ENCODE measurements at regions not wholly inside any gene's neighbourhood (a gene's known extent, or its start where the extent isn't known, plus 50 kb on each side); places are given as distances from the start of the nearest gene placed in this dataset.

GRCh38 chr10:42962902-42963231, 114.0 kb upstream of the RET start:
- H3K36me3 ChIP-seq (ENCODE audit: control insufficient read depth in 2 of 2, insufficient read depth in 1 of 2, low read length in 2 of 2), result no peaks in the 10 kb centered on the region
- H3K4me1 ChIP-seq (ENCODE audit: control insufficient read depth, insufficient read depth, low read length), result no peaks in the 10 kb centered on the region; the same call in 1 of the 2 replicates
- H3K4me3 ChIP-seq (ENCODE audit: low read depth, low read length), result no peak overlapping the region
- H3K9me3 ChIP-seq (ENCODE audit: control insufficient read depth, insufficient read depth, low read depth, low read length), result no peaks in the 10 kb centered on the region
- POLR2A ChIA-PET, result no interaction called here
- no peak overlapping the region for H3K27ac ChIP-seq (ENCODE audit: extremely low read depth, low read depth, low read length)
- TF ChIP-seq, protein P1, sequence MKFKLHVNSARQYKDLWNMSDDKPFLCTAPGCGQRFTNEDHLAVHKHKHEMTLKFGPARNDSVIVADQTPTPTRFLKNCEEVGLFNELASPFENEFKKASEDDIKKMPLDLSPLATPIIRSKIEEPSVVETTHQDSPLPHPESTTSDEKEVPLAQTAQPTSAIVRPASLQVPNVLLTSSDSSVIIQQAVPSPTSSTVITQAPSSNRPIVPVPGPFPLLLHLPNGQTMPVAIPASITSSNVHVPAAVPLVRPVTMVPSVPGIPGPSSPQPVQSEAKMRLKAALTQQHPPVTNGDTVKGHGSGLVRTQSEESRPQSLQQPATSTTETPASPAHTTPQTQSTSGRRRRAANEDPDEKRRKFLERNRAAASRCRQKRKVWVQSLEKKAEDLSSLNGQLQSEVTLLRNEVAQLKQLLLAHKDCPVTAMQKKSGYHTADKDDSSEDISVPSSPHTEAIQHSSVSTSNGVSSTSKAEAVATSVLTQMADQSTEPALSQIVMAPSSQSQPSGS (tag by site-specific recombination; IDR thresholded peaks at IDR 0.05; ENCODE audit: low read depth), result no peak
- TF ChIP-seq ZNF558 (tag by site-specific recombination; IDR thresholded peaks at IDR 0.05) (no peak), TCF7L2 (IDR thresholded peaks at IDR 0.05; ENCODE audit: borderline replicate concordance, low read depth, low read length) (no peak), SP7 (tag by site-specific recombination; IDR thresholded peaks at IDR 0.05) (no peak), ZBTB26 (tag by site-specific recombination; optimal IDR thresholded peaks at IDR 0.05) (no peak), TRIM28 (IDR thresholded peaks at IDR 0.05; ENCODE audit: borderline replicate concordance, low read length) (no peak), ZNF24 (tag by site-specific recombination; IDR thresholded peaks at IDR 0.05) (no peak)
- TF ChIP-seq, protein P2, sequence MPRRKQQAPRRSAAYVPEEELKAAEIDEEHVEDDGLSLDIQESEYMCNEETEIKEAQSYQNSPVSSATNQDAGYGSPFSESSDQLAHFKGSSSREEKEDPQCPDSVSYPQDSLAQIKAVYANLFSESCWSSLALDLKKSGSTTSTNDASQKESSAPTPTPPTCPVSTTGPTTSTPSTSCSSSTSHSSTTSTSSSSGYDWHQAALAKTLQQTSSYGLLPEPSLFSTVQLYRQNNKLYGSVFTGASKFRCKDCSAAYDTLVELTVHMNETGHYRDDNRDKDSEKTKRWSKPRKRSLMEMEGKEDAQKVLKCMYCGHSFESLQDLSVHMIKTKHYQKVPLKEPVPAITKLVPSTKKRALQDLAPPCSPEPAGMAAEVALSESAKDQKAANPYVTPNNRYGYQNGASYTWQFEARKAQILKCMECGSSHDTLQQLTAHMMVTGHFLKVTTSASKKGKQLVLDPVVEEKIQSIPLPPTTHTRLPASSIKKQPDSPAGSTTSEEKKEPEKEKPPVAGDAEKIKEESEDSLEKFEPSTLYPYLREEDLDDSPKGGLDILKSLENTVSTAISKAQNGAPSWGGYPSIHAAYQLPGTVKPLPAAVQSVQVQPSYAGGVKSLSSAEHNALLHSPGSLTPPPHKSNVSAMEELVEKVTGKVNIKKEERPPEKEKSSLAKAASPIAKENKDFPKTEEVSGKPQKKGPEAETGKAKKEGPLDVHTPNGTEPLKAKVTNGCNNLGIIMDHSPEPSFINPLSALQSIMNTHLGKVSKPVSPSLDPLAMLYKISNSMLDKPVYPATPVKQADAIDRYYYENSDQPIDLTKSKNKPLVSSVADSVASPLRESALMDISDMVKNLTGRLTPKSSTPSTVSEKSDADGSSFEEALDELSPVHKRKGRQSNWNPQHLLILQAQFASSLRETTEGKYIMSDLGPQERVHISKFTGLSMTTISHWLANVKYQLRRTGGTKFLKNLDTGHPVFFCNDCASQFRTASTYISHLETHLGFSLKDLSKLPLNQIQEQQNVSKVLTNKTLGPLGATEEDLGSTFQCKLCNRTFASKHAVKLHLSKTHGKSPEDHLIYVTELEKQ (tag by site-specific recombination; IDR thresholded peaks at IDR 0.05; ENCODE audit: borderline replicate concordance), result no peak
- TF ChIP-seq, protein P3, sequence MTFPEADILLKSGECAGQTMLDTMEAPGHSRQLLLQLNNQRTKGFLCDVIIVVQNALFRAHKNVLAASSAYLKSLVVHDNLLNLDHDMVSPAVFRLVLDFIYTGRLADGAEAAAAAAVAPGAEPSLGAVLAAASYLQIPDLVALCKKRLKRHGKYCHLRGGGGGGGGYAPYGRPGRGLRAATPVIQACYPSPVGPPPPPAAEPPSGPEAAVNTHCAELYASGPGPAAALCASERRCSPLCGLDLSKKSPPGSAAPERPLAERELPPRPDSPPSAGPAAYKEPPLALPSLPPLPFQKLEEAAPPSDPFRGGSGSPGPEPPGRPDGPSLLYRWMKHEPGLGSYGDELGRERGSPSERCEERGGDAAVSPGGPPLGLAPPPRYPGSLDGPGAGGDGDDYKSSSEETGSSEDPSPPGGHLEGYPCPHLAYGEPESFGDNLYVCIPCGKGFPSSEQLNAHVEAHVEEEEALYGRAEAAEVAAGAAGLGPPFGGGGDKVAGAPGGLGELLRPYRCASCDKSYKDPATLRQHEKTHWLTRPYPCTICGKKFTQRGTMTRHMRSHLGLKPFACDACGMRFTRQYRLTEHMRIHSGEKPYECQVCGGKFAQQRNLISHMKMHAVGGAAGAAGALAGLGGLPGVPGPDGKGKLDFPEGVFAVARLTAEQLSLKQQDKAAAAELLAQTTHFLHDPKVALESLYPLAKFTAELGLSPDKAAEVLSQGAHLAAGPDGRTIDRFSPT (tag by site-specific recombination; IDR thresholded peaks at IDR 0.05), result no peak
- TF ChIP-seq, protein P4, sequence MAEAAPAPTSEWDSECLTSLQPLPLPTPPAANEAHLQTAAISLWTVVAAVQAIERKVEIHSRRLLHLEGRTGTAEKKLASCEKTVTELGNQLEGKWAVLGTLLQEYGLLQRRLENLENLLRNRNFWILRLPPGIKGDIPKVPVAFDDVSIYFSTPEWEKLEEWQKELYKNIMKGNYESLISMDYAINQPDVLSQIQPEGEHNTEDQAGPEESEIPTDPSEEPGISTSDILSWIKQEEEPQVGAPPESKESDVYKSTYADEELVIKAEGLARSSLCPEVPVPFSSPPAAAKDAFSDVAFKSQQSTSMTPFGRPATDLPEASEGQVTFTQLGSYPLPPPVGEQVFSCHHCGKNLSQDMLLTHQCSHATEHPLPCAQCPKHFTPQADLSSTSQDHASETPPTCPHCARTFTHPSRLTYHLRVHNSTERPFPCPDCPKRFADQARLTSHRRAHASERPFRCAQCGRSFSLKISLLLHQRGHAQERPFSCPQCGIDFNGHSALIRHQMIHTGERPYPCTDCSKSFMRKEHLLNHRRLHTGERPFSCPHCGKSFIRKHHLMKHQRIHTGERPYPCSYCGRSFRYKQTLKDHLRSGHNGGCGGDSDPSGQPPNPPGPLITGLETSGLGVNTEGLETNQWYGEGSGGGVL (tag by site-specific recombination; IDR thresholded peaks at IDR 0.05), result no peak
- CTCF ChIA-PET, result no interaction called here

DNA sequence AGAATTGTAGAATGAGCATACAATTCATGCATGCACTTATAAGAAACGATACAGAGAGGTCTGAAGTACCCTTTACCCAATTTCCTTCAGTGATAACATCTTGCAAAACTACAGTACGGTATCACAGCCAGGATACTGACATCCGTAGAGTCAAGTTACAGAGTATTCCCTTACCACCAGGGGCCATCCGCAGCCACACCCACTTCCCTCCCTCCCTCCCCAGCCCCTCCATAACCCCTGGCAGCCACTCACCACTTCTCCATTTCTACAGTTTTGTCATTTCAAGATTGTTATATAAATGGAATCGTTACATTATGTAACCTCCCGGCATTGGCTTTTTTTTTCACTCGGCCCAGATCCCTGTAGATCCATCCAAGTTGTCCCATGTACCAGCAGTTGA, 113.6 kb upstream of the RET start:
- Histone ChIP-seq H3K9me3 (ENCODE audit: control insufficient read depth, insufficient read depth, low read depth, low read length) (no peaks in the 10 kb centered on the region), H3K4me3 (ENCODE audit: low read depth, low read length) (no peak overlapping the region), H3K27ac (ENCODE audit: extremely low read depth, low read depth, low read length) (no peak overlapping the region), H3K36me3 (ENCODE audit: control insufficient read depth in 2 of 2, insufficient read depth in 1 of 2, low read length in 2 of 2) (no peaks in the 10 kb centered on the region), H3K4me1 (ENCODE audit: control insufficient read depth, insufficient read depth, low read length) (no peaks in the 10 kb centered on the region; the same call in 1 of the 2 replicates)
- ChIA-PET CTCF (no interaction called here), POLR2A (no interaction called here)
- no peak for TF ChIP-seq EGR2 (tag by site-specific recombination; IDR thresholded peaks at IDR 0.05; ENCODE audit: low read depth)
- TF ChIP-seq ZNF146 (tag by site-specific recombination; IDR thresholded peaks at IDR 0.05), result no peak
- TF ChIP-seq ZNF580 (tag by site-specific recombination; IDR thresholded peaks at IDR 0.05), result no peak
- TF ChIP-seq, protein P5, sequence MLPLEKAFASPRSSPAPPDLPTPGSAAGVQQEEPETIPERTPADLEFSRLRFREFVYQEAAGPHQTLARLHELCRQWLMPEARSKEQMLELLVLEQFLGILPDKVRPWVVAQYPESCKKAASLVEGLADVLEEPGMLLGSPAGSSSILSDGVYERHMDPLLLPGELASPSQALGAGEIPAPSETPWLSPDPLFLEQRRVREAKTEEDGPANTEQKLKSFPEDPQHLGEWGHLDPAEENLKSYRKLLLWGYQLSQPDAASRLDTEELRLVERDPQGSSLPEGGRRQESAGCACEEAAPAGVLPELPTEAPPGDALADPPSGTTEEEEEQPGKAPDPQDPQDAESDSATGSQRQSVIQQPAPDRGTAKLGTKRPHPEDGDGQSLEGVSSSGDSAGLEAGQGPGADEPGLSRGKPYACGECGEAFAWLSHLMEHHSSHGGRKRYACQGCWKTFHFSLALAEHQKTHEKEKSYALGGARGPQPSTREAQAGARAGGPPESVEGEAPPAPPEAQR (tag by site-specific recombination; IDR thresholded peaks at IDR 0.05), result no peak
- TF ChIP-seq ZNF521 (tag by site-specific recombination; IDR thresholded peaks at IDR 0.05), result no peak
- no peak for TF ChIP-seq MEIS1 (CRISPR knock-in tag; IDR thresholded peaks at IDR 0.05; ENCODE audit: borderline replicate concordance)
- TF ChIP-seq, protein P6, sequence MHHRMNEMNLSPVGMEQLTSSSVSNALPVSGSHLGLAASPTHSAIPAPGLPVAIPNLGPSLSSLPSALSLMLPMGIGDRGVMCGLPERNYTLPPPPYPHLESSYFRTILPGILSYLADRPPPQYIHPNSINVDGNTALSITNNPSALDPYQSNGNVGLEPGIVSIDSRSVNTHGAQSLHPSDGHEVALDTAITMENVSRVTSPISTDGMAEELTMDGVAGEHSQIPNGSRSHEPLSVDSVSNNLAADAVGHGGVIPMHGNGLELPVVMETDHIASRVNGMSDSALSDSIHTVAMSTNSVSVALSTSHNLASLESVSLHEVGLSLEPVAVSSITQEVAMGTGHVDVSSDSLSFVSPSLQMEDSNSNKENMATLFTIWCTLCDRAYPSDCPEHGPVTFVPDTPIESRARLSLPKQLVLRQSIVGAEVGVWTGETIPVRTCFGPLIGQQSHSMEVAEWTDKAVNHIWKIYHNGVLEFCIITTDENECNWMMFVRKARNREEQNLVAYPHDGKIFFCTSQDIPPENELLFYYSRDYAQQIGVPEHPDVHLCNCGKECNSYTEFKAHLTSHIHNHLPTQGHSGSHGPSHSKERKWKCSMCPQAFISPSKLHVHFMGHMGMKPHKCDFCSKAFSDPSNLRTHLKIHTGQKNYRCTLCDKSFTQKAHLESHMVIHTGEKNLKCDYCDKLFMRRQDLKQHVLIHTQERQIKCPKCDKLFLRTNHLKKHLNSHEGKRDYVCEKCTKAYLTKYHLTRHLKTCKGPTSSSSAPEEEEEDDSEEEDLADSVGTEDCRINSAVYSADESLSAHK (tag by site-specific recombination; IDR thresholded peaks at IDR 0.05), result no peak
- no peak for TF ChIP-seq GLIS1 (tag by site-specific recombination; IDR thresholded peaks at IDR 0.05)
- TF ChIP-seq ZBTB26 (tag by site-specific recombination; optimal IDR thresholded peaks at IDR 0.05), result no peak
- TF ChIP-seq ZNF2 (tag by site-specific recombination; IDR thresholded peaks at IDR 0.05), result no peak

All from HEK293 (cell line).